ENCODE measurements at regions not wholly inside any gene's neighbourhood (a gene's known extent, or its start where the extent isn't known, plus 50 kb on each side); places are given as distances from the start of the nearest gene placed in this dataset.
A peak's percentile ranks its signal among the peaks of the same experiment; 100 is the strongest.
"Not testable (repeated sequence)": the region's sequence is repeated elsewhere in the genome, so short reads cannot be mapped to it uniquely, and the experiment has no call there.

GRCh38 chr19:23984911-23985310, 70.2 kb downstream of the ZNF726 start:
- not testable (repeated sequence) for H3K4me3 ChIP-seq (ENCODE audit: low read depth, low read length)

- no peak overlapping the region for H3K4me3 ChIP-seq (ENCODE audit: low read depth, low read length)
These were observed 71.9 kb downstream of the ZNF726 start for GRCh38 chr19:23986623-23987022.

GRCh38 chr19:23991170-23991569, 76.5 kb downstream of the ZNF726 start:
- H3K4me3 ChIP-seq (ENCODE audit: low read depth, low read length), result no peak overlapping the region
- TF ChIP-seq, protein P1, sequence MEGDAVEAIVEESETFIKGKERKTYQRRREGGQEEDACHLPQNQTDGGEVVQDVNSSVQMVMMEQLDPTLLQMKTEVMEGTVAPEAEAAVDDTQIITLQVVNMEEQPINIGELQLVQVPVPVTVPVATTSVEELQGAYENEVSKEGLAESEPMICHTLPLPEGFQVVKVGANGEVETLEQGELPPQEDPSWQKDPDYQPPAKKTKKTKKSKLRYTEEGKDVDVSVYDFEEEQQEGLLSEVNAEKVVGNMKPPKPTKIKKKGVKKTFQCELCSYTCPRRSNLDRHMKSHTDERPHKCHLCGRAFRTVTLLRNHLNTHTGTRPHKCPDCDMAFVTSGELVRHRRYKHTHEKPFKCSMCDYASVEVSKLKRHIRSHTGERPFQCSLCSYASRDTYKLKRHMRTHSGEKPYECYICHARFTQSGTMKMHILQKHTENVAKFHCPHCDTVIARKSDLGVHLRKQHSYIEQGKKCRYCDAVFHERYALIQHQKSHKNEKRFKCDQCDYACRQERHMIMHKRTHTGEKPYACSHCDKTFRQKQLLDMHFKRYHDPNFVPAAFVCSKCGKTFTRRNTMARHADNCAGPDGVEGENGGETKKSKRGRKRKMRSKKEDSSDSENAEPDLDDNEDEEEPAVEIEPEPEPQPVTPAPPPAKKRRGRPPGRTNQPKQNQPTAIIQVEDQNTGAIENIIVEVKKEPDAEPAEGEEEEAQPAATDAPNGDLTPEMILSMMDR (IDR thresholded peaks at IDR 0.05; ENCODE audit: borderline replicate concordance, insufficient read depth, low read depth, low read length), result no peak

More at GRCh38 chr19:23986623-23987022, 71.9 kb downstream of the ZNF726 start:
- TF ChIP-seq, protein P1 (IDR thresholded peaks at IDR 0.05; ENCODE audit: borderline replicate concordance, insufficient read depth, low read depth, low read length), result no peak

DNA sequence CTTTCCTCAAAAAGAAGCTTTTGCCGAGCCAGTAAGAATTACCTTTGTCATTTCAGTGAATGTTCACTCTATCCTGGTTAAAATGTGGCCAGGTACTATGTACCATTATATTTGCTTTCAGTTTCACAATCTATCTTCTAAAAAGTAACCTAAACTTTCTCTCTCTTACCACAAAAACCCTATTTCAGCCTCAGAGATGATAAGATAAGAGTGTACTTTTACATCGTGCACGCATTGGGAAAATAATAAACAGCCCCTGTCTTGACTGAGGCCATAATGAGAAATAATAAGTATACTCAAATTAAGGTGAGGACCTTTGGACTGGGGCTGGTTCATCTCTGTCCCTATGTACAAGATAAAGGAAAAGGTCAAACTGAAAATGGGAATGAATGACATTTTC, 77.7 kb downstream of the ZNF726 start:
- TF ChIP-seq, protein P1 (IDR thresholded peaks at IDR 0.05; ENCODE audit: borderline replicate concordance, insufficient read depth, low read depth, low read length), result no peak
- no peak overlapping the region for H3K4me3 ChIP-seq (ENCODE audit: low read depth, low read length)

DNA sequence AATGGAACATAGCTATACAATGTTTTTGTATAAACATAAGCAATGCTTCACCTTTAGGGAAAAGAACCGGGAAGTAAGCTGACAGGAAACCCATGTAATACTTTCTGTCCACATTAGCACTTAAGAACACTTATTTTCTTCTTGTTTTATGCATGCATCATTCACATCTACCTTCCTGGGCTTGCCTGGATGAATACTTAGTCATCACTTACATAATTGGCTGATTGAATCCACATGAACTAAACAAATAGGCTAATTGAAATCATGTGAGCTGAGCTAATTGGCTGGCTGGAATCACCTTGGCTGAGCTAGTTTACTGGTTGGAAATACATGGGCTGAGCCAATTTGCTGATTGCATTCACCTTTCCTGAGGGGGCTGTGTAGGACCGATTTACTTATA, 78.8 kb downstream of the ZNF726 start:
- H3K4me3 ChIP-seq (ENCODE audit: low read depth, low read length), result no peak overlapping the region
- TF ChIP-seq, protein P1 (IDR thresholded peaks at IDR 0.05; ENCODE audit: borderline replicate concordance, insufficient read depth, low read depth, low read length), result no peak

- TF ChIP-seq, protein P1 (IDR thresholded peaks at IDR 0.05; ENCODE audit: borderline replicate concordance, insufficient read depth, low read depth, low read length), result 0 out of 2 replicates have a peak, but pooled peaks have one; percentile 2
- H3K4me3 ChIP-seq (ENCODE audit: low read depth, low read length), result no peak overlapping the region
These were observed 81.9 kb downstream of the ZNF726 start for GRCh38 chr19:23996549-23996948.

DNA sequence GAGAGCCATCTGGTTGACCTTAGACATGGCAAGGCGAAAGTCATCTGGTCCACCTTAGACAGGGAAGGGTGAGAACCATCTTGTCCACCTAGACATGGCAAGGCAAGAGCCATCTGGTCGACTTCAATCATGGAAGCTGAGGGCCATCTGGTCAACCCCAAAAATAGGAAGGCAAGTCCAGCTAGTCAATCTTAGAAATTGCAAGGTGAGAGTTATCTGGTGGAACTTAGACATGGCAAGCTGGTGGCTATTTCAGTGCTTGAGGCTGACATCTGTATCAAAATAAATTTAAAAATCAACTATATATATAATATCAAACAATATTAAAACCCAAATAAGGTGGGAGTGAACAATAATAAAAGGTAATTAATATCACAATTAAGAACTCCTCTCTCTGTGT, 83.9 kb downstream of the ZNF726 start:
- TF ChIP-seq, protein P1 (IDR thresholded peaks at IDR 0.05; ENCODE audit: borderline replicate concordance, insufficient read depth, low read depth, low read length), result no peak
- H3K4me3 ChIP-seq (ENCODE audit: low read depth, low read length), result no peak overlapping the region

Measured in GM12875 (cell line).